OCI-LY3 (cell line): ENCODE measurements at regions not wholly inside any gene's neighbourhood (a gene's known extent, or its start where the extent isn't known, plus 50 kb on each side); places are given as distances from the start of the nearest gene placed in this dataset.

Experiments
- CTCF ChIP-seq: fragments of 200-600, 300-600 bp; sonication (generic); IDR thresholded peaks from 2 replicates; pipeline ENCODE4 v1.5.1; 2014; ENCODE audit warnings: antibody characterized with exemption, low read length, low read depth
- EZH2phosphoT487 ChIP-seq: fragments of 200-600 bp; shearing (Covaris generic); IDR thresholded peaks from 2 replicates; pipeline ENCODE4 v1.6.1; 2018; ENCODE audit warnings: antibody characterized with exemption, mixed run types, low read depth

- no peak for TF ChIP-seq CTCF
- TF ChIP-seq EZH2phosphoT487: no peak
These were observed 1358.5 kb upstream of the CITED2 start for GRCh38 chr6:140732991-140733390.
